Mesenteric fat pad (tissue), 1 donor: ENCODE measurements at regions not wholly inside any gene's neighbourhood (a gene's known extent, or its start where the extent isn't known, plus 50 kb on each side); places are given as distances from the start of the nearest gene placed in this dataset.
"Not testable (repeated sequence)": the region's sequence is repeated elsewhere in the genome, so short reads cannot be mapped to it uniquely, and the experiment has no call there.

ENCODE experiments used
- DNase-seq: peaks from one replicate; pipeline ENCODE4 v3.0.0-alpha.2; 2020; ENCODE audit warnings: low spot score
- donor health status: DM: yes; HTN: yes; CAD: no.

DNA sequence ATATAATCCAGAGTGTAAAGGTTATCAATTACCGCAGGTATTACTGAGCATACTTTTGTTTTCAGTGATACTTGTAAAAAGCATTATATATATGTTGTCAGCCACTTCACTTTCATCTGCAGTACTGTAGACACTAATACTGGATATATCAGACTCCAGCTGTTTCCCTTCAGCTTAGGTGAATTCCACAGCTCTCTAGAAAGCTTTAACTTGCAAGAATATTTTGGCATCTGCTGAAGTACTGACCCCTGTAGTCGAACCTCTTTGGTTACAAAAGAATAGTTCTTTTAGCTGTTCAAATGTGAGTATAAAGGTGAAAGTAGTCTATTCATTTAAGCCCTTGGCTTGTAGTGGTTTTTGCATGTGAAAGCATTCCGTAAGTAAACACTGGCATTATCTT is 1222.7 kb upstream of the TENM3 start:
- no peak for DNase-seq

DNA sequence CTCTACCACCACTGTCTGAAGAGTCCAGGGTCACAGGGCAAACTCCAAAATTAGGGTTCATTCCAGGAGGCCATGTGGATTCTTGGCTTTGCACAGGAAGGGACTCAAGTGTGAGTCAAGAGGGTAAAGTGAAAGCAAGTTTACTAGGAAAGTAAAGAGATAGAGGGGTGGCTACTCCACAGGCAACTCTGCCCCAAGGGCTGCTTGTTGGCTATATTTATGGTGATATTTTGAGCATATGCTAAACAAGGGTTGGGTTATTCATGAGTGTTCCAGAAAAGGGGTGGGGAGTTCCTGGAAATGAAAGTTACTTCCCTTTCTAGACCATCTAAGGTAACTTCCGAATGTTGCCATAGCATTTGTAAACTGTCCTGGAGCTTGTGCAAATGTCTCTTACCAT is 1222.0 kb upstream of the TENM3 start:
- DNase-seq, result no peak

GRCh38 chr4:181030135-181030921 is 1212.9 kb upstream of the TENM3 start:
- not testable (repeated sequence) for DNase-seq

DNA sequence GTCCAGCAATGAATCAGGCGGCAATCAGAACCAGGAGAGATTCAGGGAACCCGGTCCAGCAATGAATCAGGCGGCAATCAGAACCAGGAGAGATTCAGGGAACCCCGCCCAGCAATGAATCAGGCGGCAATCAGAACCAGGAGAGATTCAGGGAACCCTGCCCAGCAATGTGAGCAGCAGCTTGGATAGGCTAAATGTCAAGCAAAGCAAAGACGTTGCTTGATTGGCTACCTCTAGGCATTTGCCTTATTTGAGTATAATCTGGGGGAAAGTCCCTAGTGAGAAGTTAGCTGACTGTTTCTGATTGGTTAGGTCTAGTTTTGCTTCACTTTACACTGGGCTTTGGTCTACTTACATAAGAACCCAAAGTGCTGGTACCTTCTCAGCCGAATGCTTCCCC is 1212.2 kb upstream of the TENM3 start:
- no peak for DNase-seq

DNA sequence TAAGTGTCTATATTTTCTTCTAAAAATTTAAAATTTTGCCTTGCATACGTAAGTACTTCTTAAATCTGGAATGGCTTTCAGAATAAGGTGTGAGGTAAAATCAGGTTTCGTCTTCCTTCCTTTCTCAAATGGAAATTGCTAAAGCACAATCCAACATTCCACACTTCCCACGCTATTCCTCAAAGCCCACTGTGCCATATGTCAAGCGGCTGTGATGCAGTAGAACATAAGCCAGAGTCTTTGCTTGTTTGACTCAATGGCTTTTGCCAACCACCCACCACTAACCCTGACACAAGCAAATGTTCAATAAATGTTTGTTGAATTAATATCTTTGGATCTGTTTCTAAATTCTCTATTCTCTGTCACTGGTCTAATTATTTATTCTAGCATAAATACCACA is 1199.7 kb upstream of the TENM3 start:
- DNase-seq, result no peak

DNA sequence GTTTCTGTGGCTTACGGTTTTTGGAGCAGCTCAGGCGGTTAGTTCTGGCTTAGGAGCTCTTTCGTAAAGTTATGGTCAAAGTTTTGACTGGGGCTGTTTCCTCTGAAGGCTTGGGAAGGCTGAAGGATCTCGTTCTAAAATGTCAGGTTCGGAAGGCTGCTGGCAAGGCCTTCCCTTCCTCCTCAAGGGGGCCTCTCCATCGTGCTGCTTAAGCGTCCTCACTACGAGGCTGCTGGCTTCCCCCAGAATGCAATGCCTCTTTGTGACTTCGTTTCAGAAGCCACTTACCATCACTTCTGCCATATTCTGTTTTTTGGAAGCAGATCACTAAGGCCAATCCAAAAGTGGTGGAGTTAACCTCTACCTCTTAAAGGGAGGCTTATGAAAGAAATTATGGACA is 1196.4 kb upstream of the TENM3 start:
- no peak for DNase-seq

DNA sequence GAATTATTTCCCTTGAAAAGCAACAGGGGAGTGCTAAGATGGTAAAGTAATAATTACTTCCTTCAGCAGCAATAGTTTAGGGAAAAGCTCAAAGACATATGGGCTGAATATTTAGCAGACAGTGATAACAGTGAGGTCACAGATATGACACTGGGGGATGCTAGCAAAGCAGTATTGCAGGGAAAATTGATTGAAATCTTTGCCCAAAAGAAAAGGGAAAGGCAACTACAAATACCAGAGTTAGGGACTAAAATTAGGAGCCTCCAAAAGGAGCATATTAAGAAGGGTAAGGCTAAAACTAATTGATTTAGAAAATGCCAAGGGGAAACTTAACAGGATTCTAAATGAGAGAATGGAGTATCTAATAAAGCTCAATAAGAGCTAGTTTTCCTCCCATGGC is 1191.3 kb upstream of the TENM3 start:
- DNase-seq, result no peak

GRCh38 chr4:181061787-181062186 is 1181.4 kb upstream of the TENM3 start:
- DNase-seq, result no peak

DNA sequence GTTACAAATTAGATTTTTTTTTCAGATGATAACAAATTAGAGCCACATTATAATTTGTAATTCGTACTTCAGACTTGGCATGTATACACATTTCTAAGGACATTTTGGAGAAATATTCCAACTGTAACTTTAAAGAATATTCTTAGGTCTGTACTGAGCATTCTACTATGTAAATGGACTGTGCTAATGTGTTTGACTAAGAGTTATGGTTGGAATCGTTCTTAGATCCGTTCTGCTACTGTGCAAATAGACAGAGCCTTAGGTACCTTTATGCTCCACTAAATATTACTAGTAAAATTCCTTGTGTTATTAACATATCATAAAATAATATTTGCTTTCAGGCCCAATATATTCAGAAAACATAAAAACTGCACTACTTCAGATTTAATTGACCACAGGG is 1180.0 kb upstream of the TENM3 start:
- DNase-seq, result no peak

DNA sequence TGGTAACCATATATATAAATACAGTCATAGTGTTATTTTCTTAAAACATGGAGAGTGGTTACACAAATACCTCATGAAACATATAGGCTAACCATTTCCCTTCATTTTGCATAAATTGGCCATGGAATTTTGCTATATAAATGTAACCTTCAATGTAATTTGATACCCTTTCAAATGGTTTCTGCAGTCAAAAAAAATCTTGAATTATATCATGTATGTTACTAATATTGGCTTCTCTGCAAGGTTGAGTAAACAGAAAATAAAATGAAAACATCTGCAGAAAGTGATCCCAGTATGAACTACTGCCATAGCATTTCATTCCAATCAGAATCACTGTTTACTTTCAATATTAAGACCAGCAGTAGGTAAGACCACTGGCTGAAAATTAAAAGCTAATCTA is 1165.9 kb upstream of the TENM3 start:
- DNase-seq, result no peak

- no peak for DNase-seq
These were observed 1165.0 kb upstream of the TENM3 start for GRCh38 chr4:181078196-181078595.

- no peak for DNase-seq
These were observed 1159.3 kb upstream of the TENM3 start for GRCh38 chr4:181083757-181084361.

- DNase-seq, result no peak
These were observed 1157.6 kb upstream of the TENM3 start for GRCh38 chr4:181085557-181085956.

DNA sequence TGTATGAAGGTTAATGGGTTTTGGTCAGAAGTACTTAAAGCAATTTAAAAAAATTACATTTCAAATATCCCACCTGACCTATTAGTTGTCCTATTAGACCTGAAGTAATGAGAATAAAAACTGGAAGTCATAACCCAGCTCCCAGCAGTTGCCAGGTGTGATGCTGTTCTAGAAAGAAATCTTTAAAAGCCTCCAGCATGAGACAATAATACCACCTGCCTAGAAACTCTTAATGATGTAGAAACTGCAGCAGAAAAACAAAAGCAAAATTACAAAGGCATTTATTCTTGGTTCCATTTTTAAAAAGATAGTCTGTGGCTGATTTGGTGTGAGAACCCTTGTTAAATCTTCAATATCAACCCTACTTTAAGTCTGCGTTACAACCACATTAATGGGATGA is 1137.7 kb upstream of the TENM3 start:
- DNase-seq, result no peak

DNA sequence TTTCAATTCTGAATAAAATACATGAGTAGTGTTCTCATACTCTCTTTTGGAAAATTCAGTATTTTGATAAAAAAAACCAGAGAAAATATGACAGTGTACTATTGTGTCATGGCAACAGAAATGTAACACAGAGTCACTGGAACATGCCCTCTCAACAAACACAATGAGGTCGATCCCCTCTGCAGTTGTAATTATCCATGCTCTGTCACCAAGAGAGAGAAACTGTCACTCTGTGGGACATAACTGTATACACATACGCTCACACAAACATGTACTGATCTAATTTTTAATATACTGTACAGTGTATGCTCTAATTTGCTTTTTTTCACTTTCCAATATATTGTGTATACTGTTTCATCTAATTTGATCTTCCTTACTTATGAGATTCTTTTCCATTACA is 1136.8 kb upstream of the TENM3 start:
- no peak for DNase-seq

DNA sequence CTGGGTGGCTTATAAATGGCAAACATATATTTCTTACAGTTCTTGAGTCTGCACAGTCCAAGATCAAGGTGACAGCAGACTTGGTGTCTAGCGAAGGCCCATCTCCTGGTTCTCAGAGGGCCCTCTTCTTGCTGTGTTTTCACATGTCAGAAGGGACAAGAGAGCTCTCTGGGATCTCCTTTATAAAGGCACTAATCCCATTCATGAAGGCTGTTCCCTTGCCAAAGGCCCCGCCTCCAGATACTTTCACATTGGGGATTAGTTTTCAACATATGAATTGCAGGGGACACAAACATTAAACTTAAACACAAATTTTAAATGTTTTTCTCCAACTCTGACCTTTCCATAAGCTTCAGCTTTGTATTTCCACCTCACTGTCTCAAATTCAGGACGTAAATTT is 1135.0 kb upstream of the TENM3 start:
- DNase-seq, result no peak

- no peak for DNase-seq
These were observed 1124.0 kb upstream of the TENM3 start for GRCh38 chr4:181119186-181119585.

GRCh38 chr4:181121733-181122132 is 1121.5 kb upstream of the TENM3 start:
- no peak for DNase-seq

DNA sequence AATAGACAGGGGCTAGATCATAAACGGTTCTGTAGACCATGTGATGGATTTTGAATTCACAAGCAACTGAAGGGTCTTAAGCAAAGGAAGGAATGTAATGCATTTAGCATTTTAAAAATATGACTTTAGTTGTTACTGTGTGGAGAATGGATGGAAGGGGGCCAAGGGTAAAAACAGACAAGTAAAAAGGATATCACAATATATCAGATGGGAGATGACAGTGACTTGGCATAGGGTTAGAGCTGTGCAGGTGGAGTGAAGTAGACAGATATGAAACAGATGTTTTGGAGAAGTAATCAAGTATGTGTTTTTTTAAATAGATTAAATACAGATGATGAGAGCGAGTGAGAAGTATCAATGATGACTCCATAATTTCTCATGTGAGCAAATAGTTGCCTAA is 1116.0 kb upstream of the TENM3 start:
- DNase-seq, result no peak

DNA sequence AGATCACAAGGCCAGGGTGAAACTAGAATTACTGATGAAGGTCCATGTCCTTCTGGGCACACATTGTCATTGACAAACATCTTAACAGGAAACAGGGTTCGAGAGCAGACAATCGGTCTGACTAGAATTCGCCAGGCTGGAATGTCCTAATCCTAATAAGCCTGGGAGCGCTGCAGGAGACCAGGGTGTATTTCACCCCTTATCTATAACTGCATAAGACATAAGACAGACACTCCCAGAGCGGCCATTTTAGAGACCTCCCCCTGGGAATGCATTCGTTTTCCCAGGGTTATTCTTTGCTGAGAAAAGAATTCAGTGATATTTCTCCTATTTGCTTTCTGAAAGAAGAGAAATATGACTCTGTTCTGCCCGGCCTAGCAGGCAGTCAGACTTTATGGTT is 1112.9 kb upstream of the TENM3 start:
- not testable (repeated sequence) for DNase-seq

GRCh38 chr4:181137351-181137750 is 1105.9 kb upstream of the TENM3 start:
- DNase-seq, result no peak

DNA sequence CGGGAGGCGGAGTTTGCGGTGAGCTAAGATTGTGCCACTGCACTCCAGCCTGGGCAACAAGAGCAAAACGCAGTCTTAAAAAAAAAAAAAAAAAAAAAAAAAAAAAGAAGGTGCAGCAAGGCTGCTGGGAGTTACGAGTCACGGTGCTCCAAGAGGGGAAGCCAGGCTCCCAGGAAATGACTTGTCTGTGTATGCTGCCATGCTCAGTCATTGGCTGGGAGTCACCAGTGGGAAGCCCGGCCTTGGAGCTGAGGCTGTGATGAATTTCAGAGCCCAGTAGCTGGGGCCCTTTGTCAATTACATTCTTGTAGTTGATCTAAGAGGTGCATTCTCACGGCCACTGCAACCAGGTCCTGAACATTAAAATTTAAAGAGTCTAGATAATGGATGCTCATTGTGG is 1105.1 kb upstream of the TENM3 start:
- no peak for DNase-seq

GRCh38 chr4:181140037-181140603 is 1103.1 kb upstream of the TENM3 start:
- no peak for DNase-seq
